ENCODE measurements at regions not wholly inside any gene's neighbourhood (a gene's known extent, or its start where the extent isn't known, plus 50 kb on each side); places are given as distances from the start of the nearest gene placed in this dataset.

DNA sequence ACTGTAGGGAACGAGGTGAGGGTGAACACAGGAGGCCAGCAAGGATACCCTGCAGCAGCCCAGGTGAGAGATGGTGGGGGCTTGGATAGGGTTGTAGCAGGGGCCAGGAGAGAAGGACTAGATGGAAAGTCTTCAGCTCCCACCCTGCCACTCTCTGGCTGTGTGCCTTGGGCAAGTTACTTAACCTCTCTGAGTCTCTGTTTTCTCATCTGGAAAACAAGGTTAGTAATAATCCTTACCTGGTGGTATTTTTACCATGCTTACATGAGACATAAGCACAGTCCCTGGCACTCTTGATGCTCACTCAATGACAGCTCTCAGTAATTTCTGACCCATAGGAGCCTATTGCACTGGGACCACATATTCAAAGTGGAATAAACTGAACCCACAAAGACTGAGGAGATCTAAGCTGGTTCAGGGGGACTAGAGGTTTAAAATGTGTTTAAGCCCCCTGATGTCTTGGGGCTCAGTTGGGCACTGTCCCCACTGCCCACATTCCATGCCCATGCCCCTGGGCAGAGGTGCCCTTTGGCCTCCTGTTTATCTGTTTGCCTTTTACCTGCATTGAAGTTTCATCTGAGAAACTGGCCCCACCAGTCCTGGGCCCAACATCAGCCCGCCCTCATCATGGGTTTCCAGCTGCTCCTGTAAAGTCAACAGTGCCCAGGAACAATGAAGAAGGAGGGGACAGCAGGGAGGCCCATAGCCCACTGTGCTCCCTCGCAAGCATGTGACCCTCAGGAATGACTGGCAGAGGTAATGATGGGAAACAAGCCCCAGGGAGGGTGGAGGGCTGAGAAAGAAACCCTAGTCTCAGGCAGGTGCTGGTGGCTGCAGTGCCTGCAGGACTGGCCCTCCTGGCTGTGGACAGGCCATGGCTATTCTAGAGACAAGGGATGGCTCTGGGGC, 104.0 kb downstream of the VEGFA start:
- Histone ChIP-seq H3K4me3 (replicated peaks; ENCODE audit: insufficient read depth, low read length) (no peak overlapping the region), H3K27ac (replicated peaks) (no peak overlapping the region), H3K27me3 (ENCODE audit: insufficient read depth, poor library complexity, severe bottlenecking) (no peaks in the 10 kb centered on the region)
- TF ChIP-seq SPI1 (IDR thresholded peaks at IDR 0.05; ENCODE audit: borderline replicate concordance, low read depth) (no peak), GABPA (IDR thresholded peaks at IDR 0.05; ENCODE audit: low read depth) (no peak), POLR2AphosphoS5 (IDR thresholded peaks at IDR 0.05; ENCODE audit: low read depth) (no peak)
- TF ChIP-seq, protein P1, sequence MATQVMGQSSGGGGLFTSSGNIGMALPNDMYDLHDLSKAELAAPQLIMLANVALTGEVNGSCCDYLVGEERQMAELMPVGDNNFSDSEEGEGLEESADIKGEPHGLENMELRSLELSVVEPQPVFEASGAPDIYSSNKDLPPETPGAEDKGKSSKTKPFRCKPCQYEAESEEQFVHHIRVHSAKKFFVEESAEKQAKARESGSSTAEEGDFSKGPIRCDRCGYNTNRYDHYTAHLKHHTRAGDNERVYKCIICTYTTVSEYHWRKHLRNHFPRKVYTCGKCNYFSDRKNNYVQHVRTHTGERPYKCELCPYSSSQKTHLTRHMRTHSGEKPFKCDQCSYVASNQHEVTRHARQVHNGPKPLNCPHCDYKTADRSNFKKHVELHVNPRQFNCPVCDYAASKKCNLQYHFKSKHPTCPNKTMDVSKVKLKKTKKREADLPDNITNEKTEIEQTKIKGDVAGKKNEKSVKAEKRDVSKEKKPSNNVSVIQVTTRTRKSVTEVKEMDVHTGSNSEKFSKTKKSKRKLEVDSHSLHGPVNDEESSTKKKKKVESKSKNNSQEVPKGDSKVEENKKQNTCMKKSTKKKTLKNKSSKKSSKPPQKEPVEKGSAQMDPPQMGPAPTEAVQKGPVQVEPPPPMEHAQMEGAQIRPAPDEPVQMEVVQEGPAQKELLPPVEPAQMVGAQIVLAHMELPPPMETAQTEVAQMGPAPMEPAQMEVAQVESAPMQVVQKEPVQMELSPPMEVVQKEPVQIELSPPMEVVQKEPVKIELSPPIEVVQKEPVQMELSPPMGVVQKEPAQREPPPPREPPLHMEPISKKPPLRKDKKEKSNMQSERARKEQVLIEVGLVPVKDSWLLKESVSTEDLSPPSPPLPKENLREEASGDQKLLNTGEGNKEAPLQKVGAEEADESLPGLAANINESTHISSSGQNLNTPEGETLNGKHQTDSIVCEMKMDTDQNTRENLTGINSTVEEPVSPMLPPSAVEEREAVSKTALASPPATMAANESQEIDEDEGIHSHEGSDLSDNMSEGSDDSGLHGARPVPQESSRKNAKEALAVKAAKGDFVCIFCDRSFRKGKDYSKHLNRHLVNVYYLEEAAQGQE (IDR thresholded peaks at IDR 0.05; ENCODE audit: insufficient replicate concordance, low read depth), result no peak
- TF ChIP-seq, protein P2, sequence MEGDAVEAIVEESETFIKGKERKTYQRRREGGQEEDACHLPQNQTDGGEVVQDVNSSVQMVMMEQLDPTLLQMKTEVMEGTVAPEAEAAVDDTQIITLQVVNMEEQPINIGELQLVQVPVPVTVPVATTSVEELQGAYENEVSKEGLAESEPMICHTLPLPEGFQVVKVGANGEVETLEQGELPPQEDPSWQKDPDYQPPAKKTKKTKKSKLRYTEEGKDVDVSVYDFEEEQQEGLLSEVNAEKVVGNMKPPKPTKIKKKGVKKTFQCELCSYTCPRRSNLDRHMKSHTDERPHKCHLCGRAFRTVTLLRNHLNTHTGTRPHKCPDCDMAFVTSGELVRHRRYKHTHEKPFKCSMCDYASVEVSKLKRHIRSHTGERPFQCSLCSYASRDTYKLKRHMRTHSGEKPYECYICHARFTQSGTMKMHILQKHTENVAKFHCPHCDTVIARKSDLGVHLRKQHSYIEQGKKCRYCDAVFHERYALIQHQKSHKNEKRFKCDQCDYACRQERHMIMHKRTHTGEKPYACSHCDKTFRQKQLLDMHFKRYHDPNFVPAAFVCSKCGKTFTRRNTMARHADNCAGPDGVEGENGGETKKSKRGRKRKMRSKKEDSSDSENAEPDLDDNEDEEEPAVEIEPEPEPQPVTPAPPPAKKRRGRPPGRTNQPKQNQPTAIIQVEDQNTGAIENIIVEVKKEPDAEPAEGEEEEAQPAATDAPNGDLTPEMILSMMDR (IDR thresholded peaks at IDR 0.05; ENCODE audit: insufficient read depth, low read length), result no peak
- no peak for DNase-seq (ENCODE audit: low read depth in 1 of 2, low spot score in 1 of 2)

DNA sequence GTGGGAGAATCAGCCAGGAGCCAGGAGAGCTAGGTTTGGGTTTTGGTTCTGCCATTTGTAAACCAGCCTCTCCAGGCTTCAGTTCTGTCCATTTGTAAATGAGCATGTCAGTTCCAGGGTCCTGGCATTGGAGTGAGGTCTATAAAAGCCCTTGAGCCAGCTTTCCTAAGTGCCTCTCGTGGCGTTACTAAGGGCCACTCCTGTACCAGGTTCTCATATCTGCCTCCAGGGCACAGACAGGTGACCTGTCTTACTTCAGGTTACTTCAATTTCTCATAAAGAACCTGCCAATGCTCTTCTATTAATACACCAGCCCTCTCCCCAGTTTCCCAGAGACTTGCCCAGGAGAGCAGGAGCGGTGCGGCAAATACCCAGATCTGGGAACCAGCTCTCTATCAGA, 101.9 kb downstream of the VEGFA start:
- Histone ChIP-seq H3K27me3 (ENCODE audit: insufficient read depth, poor library complexity, severe bottlenecking) (no peaks in the 10 kb centered on the region), H3K27ac (replicated peaks) (no peak overlapping the region), H3K4me3 (replicated peaks; ENCODE audit: insufficient read depth, low read length) (no peak overlapping the region)
- TF ChIP-seq, protein P1 (IDR thresholded peaks at IDR 0.05; ENCODE audit: insufficient replicate concordance, low read depth), result no peak
- TF ChIP-seq, protein P2 (IDR thresholded peaks at IDR 0.05; ENCODE audit: insufficient read depth, low read length), result no peak
- TF ChIP-seq POLR2AphosphoS5 (IDR thresholded peaks at IDR 0.05; ENCODE audit: low read depth) (no peak), GABPA (IDR thresholded peaks at IDR 0.05; ENCODE audit: low read depth) (no peak), SPI1 (IDR thresholded peaks at IDR 0.05; ENCODE audit: borderline replicate concordance, low read depth) (no peak)
- DNase-seq (ENCODE audit: low read depth in 1 of 2, low spot score in 1 of 2), result no peak

DNA sequence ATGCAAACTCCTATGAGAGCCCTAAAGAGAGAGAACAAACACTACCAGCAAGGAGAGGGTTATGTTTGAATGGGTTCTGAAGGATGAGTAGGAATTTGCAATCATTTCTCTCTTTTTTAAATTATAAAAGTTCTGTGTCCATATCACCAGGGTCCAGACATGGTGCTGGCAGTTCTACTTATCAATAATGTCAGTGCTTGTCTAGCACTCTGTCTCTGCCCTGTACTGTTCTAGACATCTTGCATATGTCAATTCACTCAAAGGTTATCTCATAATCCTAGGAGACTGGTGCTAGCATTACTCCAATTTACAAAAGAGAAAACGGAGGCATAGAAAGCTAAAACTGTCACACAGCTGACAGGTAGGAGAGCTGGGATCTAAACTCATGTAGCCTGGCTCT, 101.3 kb downstream of the VEGFA start:
- Histone ChIP-seq H3K4me3 (replicated peaks; ENCODE audit: insufficient read depth, low read length) (no peak overlapping the region), H3K27me3 (ENCODE audit: insufficient read depth, poor library complexity, severe bottlenecking) (no peaks in the 10 kb centered on the region), H3K27ac (replicated peaks) (no peak overlapping the region)
- DNase-seq (ENCODE audit: low read depth in 1 of 2, low spot score in 1 of 2), result no peak
- TF ChIP-seq GABPA (IDR thresholded peaks at IDR 0.05; ENCODE audit: low read depth) (no peak), POLR2AphosphoS5 (IDR thresholded peaks at IDR 0.05; ENCODE audit: low read depth) (no peak), SPI1 (IDR thresholded peaks at IDR 0.05; ENCODE audit: borderline replicate concordance, low read depth) (no peak)
- TF ChIP-seq, protein P1 (IDR thresholded peaks at IDR 0.05; ENCODE audit: insufficient replicate concordance, low read depth), result no peak
- TF ChIP-seq, protein P2 (IDR thresholded peaks at IDR 0.05; ENCODE audit: insufficient read depth, low read length), result no peak
